ENCODE measurements at regions not wholly inside any gene's neighbourhood (a gene's known extent, or its start where the extent isn't known, plus 50 kb on each side); places are given as distances from the start of the nearest gene placed in this dataset.
A peak's percentile ranks its signal among the peaks of the same experiment; 100 is the strongest.

DNA sequence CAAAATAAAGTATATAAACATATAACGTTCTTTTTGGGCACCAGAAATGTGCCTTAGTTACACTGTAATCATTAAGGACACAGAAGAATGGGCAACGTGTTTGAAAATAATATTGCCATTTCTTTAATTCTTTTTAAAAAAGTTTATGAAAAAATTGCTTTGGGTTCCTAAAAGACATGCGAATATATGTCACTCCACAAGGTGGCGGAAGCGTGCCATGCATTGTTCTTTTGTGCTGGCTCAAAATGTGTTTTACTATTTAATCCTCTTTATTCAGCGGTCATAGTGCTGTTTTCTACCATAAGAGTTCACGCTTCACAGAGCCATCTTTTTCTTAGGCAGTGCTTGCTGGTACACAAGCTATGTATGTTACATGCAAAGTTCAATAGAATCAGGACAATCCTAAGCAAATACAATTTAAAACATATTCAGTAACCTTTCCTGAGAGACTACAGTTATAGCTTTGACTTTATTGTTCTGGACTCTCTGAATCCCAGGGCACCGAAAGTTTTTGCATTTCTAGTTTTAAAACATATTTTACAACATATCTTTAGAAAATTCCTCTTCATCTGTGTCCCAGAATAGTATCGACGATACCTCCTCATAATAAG, 147.8 kb upstream of the ERBB4 start:
- DNase-seq: peak; percentile 32

DNA sequence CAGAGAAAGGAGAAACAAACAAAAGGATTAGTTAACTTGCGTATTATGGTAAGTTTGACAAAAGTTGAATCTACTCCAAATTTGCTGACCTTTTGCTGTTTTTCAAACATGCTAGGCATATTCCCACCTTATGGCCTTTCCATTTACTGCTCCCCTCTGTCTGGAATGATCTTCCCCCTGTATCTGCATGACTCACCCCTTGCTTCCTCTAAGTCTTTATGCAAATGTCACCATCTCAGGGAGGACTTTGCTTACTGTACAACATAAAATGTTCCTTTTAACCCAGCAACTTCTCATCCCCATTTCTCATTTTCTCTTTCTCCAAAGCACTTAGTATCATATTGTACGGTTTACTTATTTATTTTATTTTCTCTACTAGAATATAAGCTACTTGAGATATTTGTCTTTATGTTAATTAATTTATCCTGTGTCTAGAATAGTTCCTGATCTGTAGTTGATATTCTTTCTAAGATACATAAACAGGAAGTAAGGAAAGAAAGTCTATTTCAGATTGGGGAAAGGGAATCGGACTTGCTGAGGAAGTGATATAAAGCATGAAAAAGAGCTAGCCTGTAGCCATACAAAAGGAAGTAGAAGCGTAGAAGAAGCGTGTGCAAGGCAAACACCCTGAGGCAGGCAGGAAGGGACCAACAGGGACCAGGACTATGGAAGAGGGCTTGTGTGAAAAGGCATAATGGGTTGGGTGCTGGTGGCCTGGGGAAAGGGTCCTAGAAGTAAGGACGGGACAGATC, 144.9 kb upstream of the ERBB4 start:
- no peak for DNase-seq

DNA sequence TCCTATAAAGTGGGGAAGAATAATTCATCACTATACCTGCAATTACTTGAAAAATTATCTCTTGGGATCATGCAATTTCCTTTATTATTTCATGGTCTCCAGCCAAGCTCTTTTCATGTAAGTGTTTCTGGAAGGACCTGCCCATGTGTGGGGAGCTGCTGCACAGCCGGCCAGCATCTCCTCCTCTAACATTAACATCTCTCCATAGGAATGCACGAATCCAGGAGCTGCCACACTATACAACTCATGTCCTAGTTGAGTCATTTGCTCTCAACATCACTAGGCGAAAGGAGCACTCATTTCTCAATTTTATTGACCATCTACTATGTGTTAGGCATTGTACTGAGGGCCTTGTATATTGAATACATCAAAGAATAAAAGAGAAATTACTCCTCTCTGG, 144.3 kb upstream of the ERBB4 start:
- no peak for DNase-seq

DNA sequence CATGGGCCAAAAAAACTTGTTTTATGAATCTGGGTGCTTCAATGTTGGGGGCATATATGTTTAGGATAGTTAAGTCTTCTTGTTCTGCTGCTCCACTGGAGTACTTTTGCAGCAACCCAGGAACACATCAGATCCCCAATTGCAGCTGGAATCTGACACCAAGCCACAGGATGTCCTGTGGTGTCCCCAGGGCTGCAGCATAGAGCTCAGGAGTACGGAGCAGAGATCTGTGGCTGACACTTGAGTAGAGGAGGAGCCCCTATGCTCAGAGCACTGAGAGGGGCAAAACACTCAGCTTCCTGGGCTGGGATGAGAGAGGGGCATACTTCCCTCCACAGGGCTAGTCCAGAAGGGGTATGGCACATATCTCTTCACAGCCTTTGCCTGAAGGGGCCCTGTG, 138.9 kb upstream of the ERBB4 start:
- DNase-seq: no peak

DNA sequence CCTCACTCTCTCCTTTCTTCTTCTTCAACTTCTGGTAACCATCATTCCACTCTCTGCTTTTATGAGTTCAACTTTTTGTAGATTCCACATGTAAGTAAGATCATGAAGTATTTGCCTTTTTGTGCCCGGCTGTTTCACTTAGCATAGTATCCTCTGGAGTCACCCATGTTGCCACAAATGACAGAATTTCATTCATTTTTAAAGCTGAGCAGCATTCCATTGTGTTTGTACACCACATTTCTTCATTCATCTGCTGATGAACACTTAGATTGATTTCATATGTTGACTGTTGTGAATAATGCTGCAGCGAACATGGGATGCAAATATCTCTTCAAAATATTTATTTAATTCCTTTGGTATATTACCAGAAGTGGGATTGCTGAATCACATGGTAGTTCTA, 133.6 kb upstream of the ERBB4 start:
- no peak for DNase-seq

DNA sequence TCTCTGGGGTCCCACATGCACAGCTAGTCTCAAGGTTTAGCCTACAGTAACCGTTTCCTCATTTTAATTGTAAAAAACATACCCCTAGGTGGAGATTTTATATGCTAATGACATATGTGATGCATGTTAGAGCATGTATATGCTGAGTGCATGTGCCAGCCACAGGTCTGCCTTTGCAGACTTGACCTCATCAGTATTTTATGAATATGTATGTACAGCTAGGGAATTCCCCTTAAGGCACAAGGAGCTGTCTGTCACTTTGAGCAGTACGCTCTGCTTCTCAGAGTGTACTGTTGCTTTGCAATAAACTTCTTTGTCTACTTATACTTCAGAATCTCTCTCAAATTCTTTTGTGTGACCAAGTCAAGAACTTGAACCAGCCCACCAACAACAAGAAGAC, 131.2 kb upstream of the ERBB4 start:
- DNase-seq: no peak

DNA sequence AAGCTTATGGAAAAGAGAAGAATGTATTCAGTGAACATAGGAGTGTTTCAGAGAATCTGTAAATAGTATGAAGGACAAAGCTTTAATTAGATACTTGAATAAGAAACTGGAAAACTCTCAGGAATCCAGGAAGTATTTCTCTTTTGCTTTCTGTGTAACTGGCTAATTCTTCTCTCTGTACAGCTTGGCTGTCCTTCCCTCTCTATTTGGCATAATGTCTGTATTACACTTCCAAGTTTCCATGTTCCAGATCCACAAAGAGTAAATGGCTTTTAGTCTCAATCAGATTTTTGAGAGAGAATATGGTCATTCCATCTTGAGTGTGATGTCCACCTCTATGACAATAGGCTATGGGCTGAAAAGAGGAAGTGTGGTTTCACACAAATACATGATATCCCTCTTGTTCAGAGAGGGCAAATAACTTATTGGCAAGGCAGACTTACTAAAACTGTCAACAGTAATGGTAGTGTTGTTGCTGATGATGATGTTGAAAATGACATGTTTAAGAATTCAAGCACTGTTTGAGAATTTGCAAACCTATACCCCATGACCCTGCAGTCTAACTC, 129.2 kb upstream of the ERBB4 start:
- no peak for DNase-seq

DNA sequence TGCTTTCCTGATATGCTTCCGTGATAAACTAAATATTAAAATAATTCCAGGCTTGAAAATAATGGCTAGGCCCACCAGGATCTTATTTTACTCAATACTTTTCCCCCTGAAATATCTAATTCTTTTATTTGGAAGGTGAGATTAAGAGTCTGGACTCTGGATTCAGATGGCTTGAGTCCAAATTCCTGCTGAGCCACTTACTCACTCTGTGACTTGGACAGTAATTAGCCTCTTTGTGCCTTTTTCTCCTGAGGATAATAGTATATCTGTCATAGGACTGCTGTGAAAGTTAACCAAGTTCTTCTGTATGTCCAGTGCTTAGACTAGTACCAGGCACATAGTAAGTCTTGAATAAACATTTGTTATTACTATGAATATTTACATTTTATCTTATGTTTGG, 127.3 kb upstream of the ERBB4 start:
- no peak for DNase-seq

DNA sequence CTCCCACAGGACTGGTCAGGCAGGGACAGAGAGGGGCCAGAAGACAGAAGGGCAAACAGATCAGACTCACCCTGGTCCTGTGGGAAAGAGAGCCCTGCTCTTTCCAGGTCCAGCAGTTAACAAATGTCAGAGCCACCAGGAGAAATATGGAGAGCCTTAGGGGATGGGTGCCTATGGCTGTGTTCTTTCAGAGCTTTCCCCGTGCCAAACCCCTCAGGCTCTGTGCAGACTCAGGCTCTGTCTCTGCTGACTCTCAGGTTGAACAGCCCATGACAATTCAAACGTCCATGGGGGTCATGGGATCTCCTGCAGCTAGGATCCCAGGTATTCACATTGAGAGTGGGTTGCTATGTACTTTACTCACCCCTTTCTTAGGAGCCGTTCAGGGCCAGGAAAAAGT, 120.8 kb upstream of the ERBB4 start:
- DNase-seq: no peak

DNA sequence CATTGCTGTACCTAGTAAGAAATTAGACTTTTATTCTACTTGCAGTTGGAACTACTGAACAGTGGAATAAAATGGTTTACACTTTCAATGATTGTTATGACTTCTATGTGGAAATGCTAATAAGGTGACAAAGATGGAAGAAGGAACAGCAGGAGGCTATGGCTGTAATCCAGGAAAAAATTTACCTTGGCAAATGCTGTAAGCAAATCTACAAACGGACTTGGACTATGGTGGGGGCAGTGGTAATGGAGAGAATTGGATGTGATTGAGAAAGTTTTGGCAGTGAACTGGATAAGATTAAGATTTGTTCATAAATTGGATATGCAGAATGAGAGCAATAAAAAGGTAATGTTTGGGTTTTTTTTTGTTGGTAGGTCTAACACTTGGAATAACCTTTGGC, 111.0 kb upstream of the ERBB4 start:
- no peak for DNase-seq

DNA sequence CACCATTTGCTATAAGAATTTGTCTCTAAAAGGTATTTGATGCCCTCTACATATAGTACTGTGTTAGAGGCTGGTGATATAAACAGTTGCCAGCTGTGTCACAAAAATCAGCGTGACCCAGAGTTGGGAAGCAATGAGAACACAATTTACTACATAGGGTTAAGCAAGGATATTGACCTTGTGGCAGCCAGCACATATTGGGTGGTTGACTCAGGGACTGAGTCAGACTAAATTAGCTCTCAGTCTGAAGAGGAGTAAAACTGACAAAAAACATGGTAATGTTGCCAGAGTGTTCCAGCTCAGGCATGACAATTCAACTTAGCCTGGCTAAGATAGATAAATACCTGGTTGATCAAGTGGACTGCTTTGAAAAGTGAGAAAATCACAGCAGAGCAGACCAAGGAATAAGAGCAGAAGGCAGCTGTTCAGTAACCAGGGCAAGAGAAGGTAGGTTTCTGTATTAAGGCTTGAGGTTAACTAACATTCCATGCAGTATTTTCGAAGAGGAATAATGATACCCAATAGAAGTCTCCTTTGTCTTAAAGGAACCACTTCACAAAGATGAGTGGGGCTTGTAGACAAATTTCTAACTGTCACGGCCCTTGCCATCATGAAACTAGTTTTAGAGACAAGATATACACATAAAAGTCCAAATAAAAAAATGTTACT, 108.2 kb upstream of the ERBB4 start:
- DNase-seq: no peak

DNA sequence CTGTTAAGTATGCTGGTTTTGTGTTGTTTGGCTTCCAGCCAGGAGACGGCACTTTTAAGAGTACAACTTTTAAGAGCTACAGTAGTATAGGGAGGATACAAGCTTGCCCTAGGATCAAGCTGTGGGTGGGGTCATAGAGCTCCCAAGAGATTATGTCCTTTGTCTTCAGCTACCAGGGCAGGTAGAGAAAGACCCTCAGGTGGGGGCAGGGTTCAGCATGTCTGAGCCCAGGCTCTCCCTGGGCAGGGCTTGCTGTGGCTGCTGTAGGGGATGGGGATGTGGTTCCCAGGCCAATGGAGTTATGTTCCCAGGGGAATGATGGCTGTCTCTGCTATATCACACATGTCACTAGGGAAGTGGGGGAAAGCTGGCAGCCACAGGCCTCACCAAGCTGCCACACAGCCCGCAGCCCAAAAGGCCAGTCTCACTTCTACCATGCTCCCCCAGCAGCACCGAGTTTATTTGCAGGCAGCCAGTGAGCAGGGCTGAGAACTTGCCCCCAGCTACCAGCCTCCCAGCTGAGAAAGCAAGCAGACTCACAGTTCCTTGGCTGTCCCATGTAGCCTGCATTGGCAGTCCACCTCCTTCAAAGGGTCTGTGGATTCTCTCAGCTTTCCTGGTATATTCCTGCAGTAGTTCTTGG, 105.7 kb upstream of the ERBB4 start:
- DNase-seq: no peak

DNA sequence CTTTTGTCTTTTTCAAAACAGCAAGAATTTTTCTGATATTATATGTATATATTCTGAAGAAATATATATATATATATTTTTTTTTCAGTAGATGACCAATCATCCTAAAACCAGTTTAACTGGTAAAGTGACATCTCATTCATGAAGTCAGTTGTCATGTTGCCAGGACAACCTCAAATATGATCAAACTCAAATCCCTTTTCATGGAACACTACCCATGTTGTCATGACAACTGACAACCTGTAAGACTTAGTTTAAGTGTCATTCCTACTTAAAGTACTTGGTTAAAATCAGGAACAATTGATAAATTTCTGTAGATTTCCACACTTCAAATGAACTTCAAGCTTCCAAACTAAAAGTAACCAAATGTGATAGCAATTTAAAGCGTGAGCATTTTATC, 101.8 kb upstream of the ERBB4 start:
- no peak for DNase-seq

DNA sequence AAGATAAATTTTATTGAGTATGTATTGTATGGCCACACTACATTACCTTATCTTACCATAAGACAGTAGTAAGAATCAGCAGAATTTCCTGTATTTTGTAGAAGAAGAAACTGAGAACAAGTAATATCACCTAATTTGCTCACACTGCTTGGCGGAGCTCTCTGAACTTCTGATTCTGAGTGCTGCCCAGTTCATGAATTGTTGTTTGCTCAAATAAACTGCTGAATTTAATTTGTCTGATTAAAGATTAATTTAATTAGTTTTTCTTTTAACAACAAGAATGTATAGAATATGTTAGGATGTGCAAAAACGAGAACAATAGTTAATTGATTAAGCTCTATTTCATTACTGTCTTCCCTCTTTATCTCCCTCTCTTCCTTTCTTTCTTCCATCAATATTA, 100.1 kb upstream of the ERBB4 start:
- no peak for DNase-seq

DNA sequence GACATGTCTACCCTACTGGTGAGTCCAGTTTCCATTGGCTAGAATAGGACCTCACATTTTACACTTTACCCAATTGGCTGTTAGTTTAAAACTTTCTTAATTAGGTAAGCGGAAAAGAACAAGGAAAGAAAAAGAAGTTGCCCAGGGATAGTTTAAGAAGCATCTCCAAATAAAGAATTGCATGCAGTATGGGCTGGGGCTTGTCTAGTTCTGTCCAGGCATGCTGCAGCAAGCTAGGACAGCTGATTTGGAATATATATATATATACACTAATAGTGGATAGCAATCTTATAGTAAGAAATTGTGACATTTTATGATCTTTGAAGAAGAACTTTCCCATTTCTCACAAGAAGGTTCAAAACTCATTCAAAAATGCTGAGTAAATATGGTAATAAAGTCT, 90.0 kb upstream of the ERBB4 start:
- no peak for DNase-seq

DNA sequence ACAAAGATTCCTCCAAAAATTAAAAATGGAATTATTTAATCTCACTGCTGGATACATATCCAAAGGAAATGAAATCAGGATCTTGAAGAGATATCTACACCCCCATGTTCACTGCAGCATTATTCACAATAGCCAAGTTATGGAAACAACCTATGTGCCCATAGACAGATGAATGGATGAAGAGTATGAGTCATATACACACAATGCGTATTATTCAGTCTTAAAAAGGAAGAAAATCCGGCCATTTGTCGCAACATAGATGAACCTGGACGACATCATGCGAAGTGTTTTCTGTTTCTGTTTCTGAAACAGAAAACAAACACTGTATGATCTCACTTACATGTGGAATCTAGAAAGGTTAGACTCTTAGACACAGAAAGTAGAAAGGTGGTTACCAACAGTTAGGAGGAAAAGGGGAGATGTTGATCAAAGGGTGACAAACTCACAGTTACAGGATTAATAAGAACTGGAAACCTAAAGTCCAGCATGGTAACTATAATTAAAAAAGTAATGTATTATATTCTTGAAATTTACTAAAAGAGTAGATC, 87.8 kb upstream of the ERBB4 start:
- DNase-seq: no peak

DNA sequence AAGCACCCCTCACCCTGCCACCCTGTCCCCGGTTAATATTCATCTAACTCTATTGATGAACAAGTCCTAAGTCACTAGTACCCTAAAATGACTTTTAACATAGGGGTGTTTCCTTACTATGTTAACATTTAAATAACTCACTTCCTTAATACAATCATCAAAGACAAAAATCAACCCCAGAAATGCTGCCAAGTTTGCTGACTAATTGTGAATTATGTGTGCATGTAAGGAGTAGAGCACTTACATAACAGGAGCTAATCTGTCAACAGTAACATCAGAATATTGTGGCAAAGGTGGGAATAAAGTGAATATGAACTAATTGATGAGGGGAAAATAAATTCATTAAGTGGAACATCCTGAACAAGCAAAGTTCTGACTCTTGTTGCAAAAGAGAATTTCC, 81.4 kb upstream of the ERBB4 start:
- no peak for DNase-seq

DNA sequence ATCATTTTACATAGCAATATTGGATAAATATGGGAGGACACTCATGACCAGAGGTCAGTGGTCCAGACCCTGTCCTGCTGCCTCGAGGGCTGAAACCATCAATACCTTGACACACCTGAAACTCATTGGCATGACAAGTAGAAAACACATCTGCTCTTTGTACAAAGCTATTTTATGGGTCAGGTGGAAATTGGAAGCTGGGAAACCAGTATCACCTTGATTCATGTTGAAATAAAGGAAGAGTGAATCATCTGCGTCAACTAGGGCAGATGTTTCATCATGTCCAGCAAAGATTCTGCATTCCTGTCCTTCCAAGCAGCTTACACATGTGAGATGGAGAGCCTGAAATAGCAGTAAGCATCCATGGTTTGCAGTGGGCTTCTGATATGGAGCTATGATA, 80.0 kb upstream of the ERBB4 start:
- no peak for DNase-seq

DNA sequence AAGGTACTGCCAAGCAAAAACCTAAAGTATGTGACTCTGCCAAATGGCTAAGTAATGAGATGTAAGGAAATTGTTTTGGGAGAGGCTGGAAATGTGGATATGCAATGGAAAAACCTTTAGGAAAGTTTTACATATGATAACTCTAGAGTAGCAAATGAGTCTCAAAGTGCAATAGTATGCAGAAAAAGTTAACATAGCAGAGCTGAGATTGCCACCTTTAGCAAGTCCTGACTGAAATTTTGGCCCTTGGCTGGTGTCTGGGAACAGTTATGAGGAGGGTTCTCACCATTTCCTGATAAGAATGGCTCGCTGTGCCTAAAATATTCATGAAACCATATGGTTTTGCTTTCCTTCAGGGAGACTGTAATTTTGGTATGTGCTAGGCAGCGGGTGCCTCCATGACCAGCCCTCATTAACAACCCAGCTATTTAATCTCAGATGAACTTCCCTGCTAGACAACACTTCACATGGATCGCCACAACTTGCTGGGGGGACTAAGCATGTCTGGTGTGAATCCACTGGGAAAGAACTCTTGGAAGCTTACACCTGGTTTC, 72.3 kb upstream of the ERBB4 start:
- DNase-seq: no peak

DNA sequence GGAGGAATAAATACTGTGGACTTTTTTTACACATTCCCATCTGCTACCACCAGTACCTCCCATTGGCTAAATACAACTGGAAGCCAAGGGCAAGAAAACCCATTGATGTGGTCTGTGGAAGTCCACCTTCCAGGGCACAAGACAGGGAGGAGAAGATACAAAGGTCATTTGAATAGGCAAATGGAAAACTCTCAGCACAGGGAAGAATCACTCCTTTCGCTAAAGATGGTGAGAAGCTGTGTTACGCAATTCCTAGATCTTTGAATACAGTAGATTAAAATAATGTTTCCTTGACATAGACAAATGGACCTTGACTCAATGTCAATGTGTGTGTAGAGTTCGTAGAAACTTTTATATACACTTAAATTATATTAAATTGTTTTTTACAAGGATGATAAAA, 70.9 kb upstream of the ERBB4 start:
- no peak for DNase-seq

DNA sequence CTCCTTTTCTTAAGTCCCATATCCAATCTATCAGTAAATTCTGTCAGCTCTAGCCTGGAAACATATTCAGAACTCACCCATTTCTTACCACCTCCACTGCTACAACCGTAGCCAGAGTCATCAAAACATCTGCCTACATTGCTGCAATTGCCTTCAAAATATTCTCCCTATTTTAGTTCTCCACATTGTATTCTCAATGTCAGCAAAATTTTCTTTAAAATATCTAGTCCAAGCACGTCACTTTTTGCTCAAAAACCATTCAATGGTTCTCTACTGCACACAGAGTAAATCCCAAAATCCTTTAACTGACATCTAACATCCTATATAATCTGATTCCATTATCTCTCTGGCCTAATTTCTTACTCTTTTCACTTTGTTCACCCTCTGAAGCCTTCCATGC, 68.5 kb upstream of the ERBB4 start:
- DNase-seq: no peak

DNA sequence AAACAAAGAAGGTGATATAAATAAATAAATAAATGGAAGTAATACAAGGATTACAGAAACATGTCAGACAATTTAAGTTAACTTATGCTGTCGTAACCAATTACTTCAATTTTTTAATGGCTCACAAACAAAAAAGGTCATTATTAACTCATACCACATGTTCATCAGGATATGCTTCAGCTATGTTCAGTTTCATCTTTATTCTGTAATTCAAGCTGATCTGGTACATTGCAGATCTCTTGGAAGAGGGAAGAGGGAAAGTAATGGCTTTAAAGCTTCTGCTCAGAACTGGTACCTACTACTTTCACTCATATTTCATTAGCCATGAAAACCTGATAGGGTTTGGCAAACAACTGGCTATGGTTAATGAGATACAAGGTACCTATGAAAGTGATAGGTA, 67.6 kb upstream of the ERBB4 start:
- no peak for DNase-seq

DNA sequence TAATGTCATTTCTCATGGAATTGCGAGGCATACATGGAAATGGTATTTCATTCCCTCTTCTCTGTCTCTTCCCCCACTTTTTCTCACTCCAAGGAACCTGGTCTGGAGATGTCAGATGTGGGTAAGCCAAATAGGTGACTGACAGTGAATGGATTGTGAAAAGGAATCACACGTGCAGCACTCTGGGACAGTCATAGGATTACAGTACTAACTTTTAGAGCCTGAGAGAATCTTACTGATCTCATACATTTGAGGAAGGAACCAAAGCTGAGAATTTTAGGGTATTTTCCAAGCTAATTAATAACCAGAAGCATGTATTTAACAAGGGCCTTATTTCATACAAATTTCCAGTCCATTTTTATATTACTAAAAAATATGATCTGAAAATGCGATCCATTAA, 58.1 kb upstream of the ERBB4 start:
- DNase-seq: no peak
